ENCODE measurements at regions not wholly inside any gene's neighbourhood (a gene's known extent, or its start where the extent isn't known, plus 50 kb on each side); places are given as distances from the start of the nearest gene placed in this dataset.

DNA sequence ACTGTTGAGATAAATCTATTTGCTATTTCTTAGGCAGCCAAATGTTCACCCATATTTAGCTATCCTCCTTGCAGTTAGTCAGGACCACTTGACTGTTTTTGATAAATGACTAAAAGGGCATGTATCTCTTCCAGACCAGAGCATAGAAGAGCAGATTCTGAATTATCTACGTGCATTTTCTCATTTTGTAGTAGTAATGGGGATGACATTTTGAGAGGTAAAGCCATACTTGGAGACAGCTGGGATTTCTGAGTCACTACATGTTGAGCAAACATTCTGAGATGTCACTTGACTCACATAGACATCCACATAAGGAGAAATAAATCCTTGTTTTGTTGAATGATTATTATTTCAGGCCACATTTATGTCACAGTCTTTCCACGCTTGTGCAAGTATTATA, 297.6 kb downstream of the CDH10 start:
- no peak overlapping the region for H3K4me3 ChIP-seq (ENCODE audit: low read depth, low read length)
- H3K27me3 ChIP-seq (ENCODE audit: control insufficient read depth, insufficient read depth, low read length) = no peaks in the 10 kb centered on the region
- H3K9me3 ChIP-seq (ENCODE audit: control insufficient read depth, insufficient read depth, low read length) = no peaks in the 10 kb centered on the region
- H3K4me1 ChIP-seq (ENCODE audit: control insufficient read depth, insufficient read depth, low read length) = no peaks in the 10 kb centered on the region
- H3K9ac ChIP-seq (ENCODE audit: low read depth, low read length) = no peak overlapping the region
- no peaks in the 10 kb centered on the region for H3K36me3 ChIP-seq (ENCODE audit: control insufficient read depth, insufficient read depth, low read length)

DNA sequence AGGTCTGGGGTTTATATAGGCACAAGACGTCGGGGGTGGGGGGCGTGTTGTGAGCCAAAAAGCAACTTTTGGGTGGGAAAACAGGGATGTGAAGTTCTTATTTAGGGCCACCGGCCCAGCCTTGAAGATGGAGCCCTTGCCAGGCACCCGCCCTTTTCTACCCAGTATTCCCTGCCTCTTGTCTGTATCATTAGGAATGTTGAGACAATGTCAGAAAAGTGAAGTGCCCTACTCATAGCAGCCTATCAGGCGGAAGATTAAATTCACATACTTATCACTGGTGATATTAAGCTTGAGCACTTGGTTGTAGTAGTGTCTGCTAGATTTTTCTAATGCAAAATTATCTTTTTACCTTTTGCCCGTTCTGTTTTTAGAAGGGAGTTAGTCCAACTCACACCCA, 293.5 kb downstream of the CDH10 start:
- Histone ChIP-seq H3K4me3 (ENCODE audit: low read depth, low read length) (no peak overlapping the region), H3K36me3 (ENCODE audit: control insufficient read depth, insufficient read depth, low read length) (no peaks in the 10 kb centered on the region), H3K4me1 (ENCODE audit: control insufficient read depth, insufficient read depth, low read length) (no peaks in the 10 kb centered on the region), H3K27me3 (ENCODE audit: control insufficient read depth, insufficient read depth, low read length) (no peaks in the 10 kb centered on the region), H3K9ac (ENCODE audit: low read depth, low read length) (no peak overlapping the region), H3K9me3 (ENCODE audit: control insufficient read depth, insufficient read depth, low read length) (no peaks in the 10 kb centered on the region)

DNA sequence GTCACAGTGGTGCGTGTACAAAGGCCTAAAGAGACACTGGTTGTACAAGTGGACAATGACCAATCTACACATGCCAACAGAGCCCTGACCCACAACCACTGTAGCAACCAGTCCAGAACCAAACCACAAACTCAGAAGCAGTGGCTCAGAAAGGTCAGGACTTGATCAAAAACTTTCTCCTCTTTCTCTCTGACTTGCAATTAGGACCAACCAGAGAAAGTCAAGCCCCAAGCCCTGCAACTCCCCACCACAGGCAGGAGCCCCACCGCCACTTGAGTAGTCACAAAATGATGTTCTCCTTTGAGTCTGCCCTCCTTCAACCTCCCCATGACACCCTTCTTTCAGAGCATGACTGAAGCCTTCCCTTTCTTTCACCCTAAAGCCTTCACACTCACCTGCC, 291.8 kb downstream of the CDH10 start:
- Histone ChIP-seq H3K9me3 (ENCODE audit: control insufficient read depth, insufficient read depth, low read length) (no peaks in the 10 kb centered on the region), H3K9ac (ENCODE audit: low read depth, low read length) (no peak overlapping the region), H3K4me3 (ENCODE audit: low read depth, low read length) (no peak overlapping the region), H3K36me3 (ENCODE audit: control insufficient read depth, insufficient read depth, low read length) (no peaks in the 10 kb centered on the region), H3K4me1 (ENCODE audit: control insufficient read depth, insufficient read depth, low read length) (no peaks in the 10 kb centered on the region), H3K27me3 (ENCODE audit: control insufficient read depth, insufficient read depth, low read length) (no peaks in the 10 kb centered on the region)

DNA sequence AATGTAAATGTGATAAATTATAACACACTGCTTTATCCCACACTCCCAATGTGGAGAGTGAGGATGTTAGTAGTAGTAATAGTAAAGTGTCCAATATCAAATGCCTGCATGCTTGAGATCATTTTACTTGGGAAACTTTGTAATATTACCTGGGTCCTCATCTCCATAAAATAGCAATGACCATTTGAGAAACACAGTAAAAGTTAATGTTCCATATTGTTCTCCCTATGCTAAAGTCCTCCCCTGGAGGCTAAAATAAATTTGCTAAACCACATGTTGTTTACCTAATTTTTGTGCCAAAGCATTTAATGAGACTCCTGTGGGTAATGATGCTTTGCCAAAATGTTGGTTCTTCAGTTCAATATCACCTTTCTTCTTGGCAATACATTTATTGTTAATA, 291.2 kb downstream of the CDH10 start:
- Histone ChIP-seq H3K9ac (ENCODE audit: low read depth, low read length) (no peak overlapping the region), H3K27me3 (ENCODE audit: control insufficient read depth, insufficient read depth, low read length) (no peaks in the 10 kb centered on the region), H3K4me3 (ENCODE audit: low read depth, low read length) (no peak overlapping the region), H3K36me3 (ENCODE audit: control insufficient read depth, insufficient read depth, low read length) (no peaks in the 10 kb centered on the region), H3K4me1 (ENCODE audit: control insufficient read depth, insufficient read depth, low read length) (no peaks in the 10 kb centered on the region), H3K9me3 (ENCODE audit: control insufficient read depth, insufficient read depth, low read length) (no peaks in the 10 kb centered on the region)

DNA sequence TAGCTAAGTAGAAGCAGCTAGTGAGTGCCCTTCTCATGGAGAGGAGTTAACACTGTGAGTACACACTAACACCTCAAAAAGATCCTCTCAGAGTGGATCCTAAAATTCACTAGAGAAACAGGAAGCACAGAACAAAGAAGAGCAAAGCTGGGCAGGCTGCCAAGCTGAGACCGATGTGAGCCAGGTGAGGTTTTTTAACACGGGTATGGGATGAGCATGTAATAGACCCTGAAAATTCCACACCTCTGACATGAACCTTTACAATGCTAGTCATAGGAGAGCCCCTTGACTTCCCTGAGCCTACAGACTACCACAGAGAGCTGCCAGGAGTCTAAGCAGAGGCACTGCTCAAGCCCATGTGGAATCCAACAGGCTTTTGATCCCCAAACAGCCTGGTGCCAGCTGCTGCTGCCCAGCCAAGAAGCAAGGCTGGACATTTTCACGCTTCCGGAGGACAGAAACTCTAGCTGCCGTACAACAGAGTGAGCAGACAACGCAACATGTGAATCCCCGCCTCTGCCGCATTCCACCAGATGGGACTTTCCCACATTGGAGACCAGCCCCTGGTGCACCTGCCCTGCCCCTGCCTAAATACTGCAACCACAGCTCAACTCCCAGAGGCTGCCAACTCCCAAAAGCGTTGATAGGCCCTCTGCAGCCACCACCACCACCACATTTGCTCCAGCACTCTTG, 280.8 kb downstream of the CDH10 start:
- Histone ChIP-seq H3K9me3 (ENCODE audit: control insufficient read depth, insufficient read depth, low read length) (no peaks in the 10 kb centered on the region), H3K4me1 (ENCODE audit: control insufficient read depth, insufficient read depth, low read length) (no peaks in the 10 kb centered on the region), H3K9ac (ENCODE audit: low read depth, low read length) (no peak overlapping the region)

DNA sequence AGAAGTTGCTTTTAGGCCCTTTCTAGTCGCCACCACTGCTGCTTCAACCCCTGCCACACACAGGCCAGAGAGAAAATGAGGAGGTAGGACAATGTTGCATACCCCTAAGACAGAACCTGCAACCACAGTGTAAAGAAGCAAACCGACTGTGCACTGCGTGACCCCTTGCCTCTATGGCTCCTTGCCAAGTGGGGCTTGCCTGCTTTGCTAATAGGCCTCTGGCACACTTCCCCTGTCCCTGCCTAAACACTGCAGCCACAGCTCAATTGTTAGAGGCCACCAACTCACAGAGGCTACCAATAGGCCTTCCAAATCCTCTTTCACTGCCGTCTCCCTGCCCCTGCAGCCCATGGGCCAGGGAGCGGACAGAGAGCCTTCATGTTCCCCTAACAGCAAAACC, 280.1 kb downstream of the CDH10 start:
- no peak overlapping the region for H3K4me3 ChIP-seq (ENCODE audit: low read depth, low read length)
- H3K4me1 ChIP-seq (ENCODE audit: control insufficient read depth, insufficient read depth, low read length) = no peaks in the 10 kb centered on the region
- no peaks in the 10 kb centered on the region for H3K9me3 ChIP-seq (ENCODE audit: control insufficient read depth, insufficient read depth, low read length)
- no peaks in the 10 kb centered on the region for H3K36me3 ChIP-seq (ENCODE audit: control insufficient read depth, insufficient read depth, low read length)
- H3K27me3 ChIP-seq (ENCODE audit: control insufficient read depth, insufficient read depth, low read length) = no peaks in the 10 kb centered on the region
- H3K9ac ChIP-seq (ENCODE audit: low read depth, low read length) = no peak overlapping the region

More for the DNA sequence above, 280.8 kb downstream of the CDH10 start:
- Histone ChIP-seq H3K27me3 (ENCODE audit: control insufficient read depth, insufficient read depth, low read length) (no peaks in the 10 kb centered on the region), H3K36me3 (ENCODE audit: control insufficient read depth, insufficient read depth, low read length) (no peaks in the 10 kb centered on the region), H3K4me3 (ENCODE audit: low read depth, low read length) (no peak overlapping the region)

DNA sequence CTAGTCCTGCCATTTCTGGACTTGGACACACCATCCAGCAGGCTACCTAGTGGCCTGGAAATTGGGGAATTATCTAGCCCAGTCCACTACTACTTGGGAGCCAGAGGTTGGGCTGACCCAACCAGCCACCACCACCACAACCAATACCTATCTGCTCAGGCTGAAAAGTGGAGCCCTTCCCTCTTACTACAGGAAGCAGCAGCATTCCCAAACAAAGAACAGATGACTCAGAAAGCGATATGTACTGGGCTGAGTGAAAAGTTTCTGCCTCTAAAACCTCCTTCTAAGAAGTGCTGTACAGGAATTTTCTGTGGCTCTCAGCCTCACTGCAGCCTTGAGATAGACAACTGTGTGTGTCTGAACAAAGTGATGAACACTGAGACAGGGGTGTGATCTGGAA, 279.4 kb downstream of the CDH10 start:
- H3K36me3 ChIP-seq (ENCODE audit: control insufficient read depth, insufficient read depth, low read length) = no peaks in the 10 kb centered on the region
- H3K9me3 ChIP-seq (ENCODE audit: control insufficient read depth, insufficient read depth, low read length) = no peaks in the 10 kb centered on the region
- H3K9ac ChIP-seq (ENCODE audit: low read depth, low read length) = no peak overlapping the region
- no peaks in the 10 kb centered on the region for H3K4me1 ChIP-seq (ENCODE audit: control insufficient read depth, insufficient read depth, low read length)
- no peaks in the 10 kb centered on the region for H3K27me3 ChIP-seq (ENCODE audit: control insufficient read depth, insufficient read depth, low read length)
- no peak overlapping the region for H3K4me3 ChIP-seq (ENCODE audit: low read depth, low read length)

DNA sequence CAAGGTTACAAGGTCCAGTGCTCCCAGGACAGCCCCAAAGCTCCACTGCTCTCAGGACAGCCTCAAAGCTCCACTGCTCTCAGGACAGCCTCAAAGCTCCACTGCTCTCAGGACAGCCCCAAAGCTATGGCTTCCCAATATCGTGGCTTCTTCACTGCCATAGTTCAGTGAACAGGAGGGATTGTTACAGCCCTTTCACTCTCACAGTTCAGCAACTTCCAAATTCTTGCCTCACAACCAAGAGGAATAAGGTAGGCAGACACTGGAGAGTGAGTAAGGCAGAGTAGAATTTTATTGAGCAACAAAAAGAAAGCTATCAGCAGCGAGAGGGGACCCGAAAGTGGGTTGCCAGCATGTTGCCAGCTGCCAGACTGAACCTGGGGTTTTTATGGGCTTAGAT, 277.6 kb downstream of the CDH10 start:
- no peaks in the 10 kb centered on the region for H3K27me3 ChIP-seq (ENCODE audit: control insufficient read depth, insufficient read depth, low read length)
- H3K9me3 ChIP-seq (ENCODE audit: control insufficient read depth, insufficient read depth, low read length) = no peaks in the 10 kb centered on the region
- H3K9ac ChIP-seq (ENCODE audit: low read depth, low read length) = no peak overlapping the region
- no peaks in the 10 kb centered on the region for H3K36me3 ChIP-seq (ENCODE audit: control insufficient read depth, insufficient read depth, low read length)
- no peak overlapping the region for H3K4me3 ChIP-seq (ENCODE audit: low read depth, low read length)
- no peaks in the 10 kb centered on the region for H3K4me1 ChIP-seq (ENCODE audit: control insufficient read depth, insufficient read depth, low read length)

DNA sequence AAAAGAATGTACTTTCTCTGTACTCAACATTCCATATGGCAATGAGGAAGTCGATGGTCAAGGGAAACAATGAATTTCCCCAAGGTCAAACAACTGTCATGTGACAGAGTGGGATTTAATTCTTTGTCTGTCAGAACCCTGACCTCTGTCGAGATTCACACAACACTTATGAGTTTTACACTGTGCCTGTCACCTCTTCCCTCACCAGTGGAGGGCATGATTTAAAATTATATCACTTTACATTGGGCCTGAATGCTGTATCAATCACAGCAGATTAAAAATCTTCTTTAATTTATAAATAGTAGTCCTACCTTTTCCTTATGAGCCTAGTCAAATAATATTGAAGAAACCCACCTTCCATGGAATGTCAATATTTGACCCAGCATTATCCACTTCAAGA, 276.7 kb downstream of the CDH10 start:
- no peak overlapping the region for H3K9ac ChIP-seq (ENCODE audit: low read depth, low read length)
- H3K4me1 ChIP-seq (ENCODE audit: control insufficient read depth, insufficient read depth, low read length) = no peaks in the 10 kb centered on the region

DNA sequence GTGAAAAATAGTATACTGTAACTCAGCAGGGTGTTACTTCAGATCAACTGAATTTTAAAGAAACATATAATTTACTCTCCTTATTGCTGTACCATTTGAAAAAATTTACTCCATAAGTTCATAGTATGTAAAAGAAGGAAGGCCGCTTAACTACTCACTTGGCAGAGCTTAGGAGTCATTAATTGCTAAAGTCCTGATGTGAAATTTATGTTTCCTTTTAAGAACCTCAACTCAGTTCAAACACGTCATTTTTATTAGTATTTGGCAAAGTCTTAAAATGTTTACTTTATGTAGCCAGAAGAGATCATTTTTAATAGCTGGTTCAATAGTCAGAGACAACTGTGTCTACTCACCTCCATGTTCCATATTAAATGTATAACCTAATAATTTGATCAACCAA, 268.6 kb downstream of the CDH10 start:
- no peak overlapping the region for H3K9ac ChIP-seq (ENCODE audit: low read depth, low read length)
- H3K27me3 ChIP-seq (ENCODE audit: control insufficient read depth, insufficient read depth, low read length) = no peaks in the 10 kb centered on the region
- H3K9me3 ChIP-seq (ENCODE audit: control insufficient read depth, insufficient read depth, low read length) = no peaks in the 10 kb centered on the region
- no peaks in the 10 kb centered on the region for H3K4me1 ChIP-seq (ENCODE audit: control insufficient read depth, insufficient read depth, low read length)
- H3K36me3 ChIP-seq (ENCODE audit: control insufficient read depth, insufficient read depth, low read length) = no peaks in the 10 kb centered on the region
- H3K4me3 ChIP-seq (ENCODE audit: low read depth, low read length) = no peak overlapping the region

More for the DNA sequence above, 276.7 kb downstream of the CDH10 start:
- Histone ChIP-seq H3K36me3 (ENCODE audit: control insufficient read depth, insufficient read depth, low read length) (no peaks in the 10 kb centered on the region), H3K27me3 (ENCODE audit: control insufficient read depth, insufficient read depth, low read length) (no peaks in the 10 kb centered on the region), H3K4me3 (ENCODE audit: low read depth, low read length) (no peak overlapping the region), H3K9me3 (ENCODE audit: control insufficient read depth, insufficient read depth, low read length) (no peaks in the 10 kb centered on the region)

DNA sequence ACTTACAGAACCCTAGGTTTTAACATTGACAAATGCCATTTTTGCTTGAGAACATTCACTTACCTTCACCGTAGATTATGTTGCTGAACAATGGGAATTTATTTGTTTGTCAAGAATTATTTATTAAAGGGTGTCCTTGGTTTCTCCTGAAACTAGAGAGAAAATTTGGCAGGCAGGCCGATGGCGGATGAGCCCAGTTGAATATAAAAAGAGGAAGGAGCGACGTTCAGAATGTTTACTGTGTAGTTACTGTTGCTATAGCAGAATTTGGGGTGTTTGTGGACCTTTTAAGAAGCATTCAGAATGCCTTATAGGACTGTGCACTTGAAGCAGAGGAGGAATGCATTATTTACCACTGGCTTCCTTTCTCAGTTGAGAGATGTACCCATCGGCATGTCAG, 268.2 kb downstream of the CDH10 start:
- Histone ChIP-seq H3K4me1 (ENCODE audit: control insufficient read depth, insufficient read depth, low read length) (peaks cover 2% of the 10 kb centered on the region), H3K27me3 (ENCODE audit: control insufficient read depth, insufficient read depth, low read length) (no peaks in the 10 kb centered on the region), H3K4me3 (ENCODE audit: low read depth, low read length) (no peak overlapping the region), H3K9ac (ENCODE audit: low read depth, low read length) (no peak overlapping the region), H3K9me3 (ENCODE audit: control insufficient read depth, insufficient read depth, low read length) (no peaks in the 10 kb centered on the region), H3K36me3 (ENCODE audit: control insufficient read depth, insufficient read depth, low read length) (no peaks in the 10 kb centered on the region)

DNA sequence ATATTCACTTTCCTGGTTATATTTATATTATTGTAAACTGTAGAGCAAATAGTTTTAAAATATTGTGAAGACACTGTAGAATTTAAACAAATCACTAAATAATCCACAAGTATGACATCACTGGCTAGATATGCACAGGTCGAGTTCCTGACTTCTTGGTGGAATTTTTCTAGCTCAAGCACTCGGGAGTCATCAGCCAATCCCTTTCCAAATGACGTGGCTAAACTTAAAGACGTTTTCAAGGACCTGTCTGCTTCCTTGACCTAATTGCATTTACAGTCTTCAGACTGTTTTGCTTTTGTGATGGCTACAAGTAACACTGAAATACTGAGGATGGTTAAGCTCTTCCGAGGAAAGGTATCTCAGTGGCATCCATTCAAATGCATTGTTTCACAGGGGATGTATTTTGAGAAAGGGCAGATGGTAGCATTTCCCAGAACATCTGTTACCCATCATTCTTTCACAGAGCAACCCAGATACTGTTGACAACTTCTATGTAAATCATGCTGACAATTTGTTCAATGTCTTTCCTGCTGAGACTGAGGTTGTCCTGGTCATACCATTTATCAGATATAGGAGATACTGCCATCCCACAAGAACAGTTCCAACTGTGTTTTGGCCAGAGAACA, 262.8 kb downstream of the CDH10 start:
- Histone ChIP-seq H3K36me3 (ENCODE audit: control insufficient read depth, insufficient read depth, low read length) (no peaks in the 10 kb centered on the region), H3K4me1 (ENCODE audit: control insufficient read depth, insufficient read depth, low read length) (peaks cover 5% of the 10 kb centered on the region), H3K9me3 (ENCODE audit: control insufficient read depth, insufficient read depth, low read length) (no peaks in the 10 kb centered on the region), H3K4me3 (ENCODE audit: low read depth, low read length) (no peak overlapping the region), H3K9ac (ENCODE audit: low read depth, low read length) (no peak overlapping the region), H3K27me3 (ENCODE audit: control insufficient read depth, insufficient read depth, low read length) (no peaks in the 10 kb centered on the region)
